ENCODE measurements at regions not wholly inside any gene's neighbourhood (a gene's known extent, or its start where the extent isn't known, plus 50 kb on each side); places are given as distances from the start of the nearest gene placed in this dataset.
"Not testable (repeated sequence)": the region's sequence is repeated elsewhere in the genome, so short reads cannot be mapped to it uniquely, and the experiment has no call there.

DNA sequence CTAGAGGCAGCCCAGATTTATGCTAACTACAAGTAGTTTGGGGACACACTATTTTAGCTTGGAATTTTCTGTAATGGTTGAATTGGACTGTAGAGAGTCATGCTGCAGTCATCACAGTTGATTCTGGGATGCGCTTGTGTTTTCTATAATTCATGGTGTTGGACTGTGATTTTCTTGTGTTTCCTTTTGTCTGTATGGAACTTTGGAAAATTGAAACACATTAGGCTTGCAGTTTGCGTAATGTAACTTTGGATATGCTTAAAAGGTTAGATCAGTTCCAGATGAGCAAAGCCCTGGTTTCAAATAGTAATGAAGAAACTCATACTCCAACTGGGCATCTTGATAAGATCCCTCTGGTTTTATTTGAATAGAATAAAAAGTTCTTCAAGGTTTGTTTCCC, 502.2 kb downstream of the ARL4A start:
- intact Hi-C loops (cut with DNase I): no loop called here
- no peak for DNase-seq (ENCODE audit: low spot score)

DNA sequence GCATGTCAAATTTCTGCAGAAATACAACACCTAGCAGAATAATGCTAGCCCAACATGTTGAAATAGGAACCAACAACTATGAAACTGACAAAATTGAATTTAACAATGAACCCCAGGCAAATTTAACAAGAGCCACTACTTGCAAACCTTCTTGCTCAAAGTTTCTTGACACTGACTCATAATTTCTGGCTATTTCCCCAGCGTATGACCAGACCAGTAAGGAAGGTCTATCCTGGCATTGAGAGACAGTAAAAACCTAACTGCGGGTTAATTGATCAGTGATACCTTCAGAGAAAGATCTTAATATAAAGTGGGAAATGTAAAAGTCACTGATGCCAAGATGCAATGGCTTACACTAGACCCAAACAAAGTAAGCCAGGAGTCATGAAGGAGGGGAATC, 510.1 kb downstream of the ARL4A start:
- intact Hi-C loops (cut with DNase I): no loop called here
- DNase-seq (ENCODE audit: low spot score): no peak

DNA sequence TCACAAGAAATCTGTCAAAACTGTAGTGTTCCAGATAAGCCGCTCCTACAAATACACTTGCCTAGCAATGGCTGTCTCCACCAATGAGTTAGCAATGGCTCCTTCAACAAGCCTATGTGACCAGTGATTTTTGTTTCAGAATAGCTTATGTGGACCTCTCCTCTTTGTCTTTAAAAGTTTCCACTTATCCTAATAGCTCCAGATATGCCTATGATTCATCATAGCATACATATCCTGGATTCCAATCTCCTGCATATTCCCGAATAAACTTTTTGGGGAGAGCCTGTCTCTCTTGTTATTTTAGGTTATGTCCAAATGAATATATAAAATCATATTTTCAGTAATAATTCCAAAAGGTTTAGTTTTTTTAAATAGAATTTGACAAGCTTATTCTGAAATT, 510.6 kb downstream of the ARL4A start:
- intact Hi-C loops (cut with DNase I): no loop called here
- DNase-seq (ENCODE audit: low spot score): no peak

DNA sequence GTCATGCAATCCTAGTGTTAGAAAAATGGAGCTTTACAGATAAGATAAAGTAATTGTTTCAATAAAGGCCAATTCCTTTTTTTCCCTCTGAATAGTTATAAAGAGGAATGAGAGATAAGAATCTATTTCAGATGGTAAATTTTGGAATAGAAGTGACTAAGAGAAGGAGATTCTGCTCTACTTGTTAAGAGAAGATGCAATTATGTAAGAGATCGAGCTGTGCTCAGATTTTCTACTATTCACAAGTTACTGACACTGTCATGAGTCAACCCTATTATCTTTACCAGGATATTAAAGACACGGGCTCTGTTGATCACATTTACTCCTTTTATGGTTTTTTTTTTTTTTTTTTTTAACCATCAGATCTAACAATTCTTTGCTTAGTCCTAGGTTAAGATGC, 511.3 kb downstream of the ARL4A start:
- no peak for DNase-seq (ENCODE audit: low spot score)
- intact Hi-C loops (cut with DNase I): no loop called here

DNA sequence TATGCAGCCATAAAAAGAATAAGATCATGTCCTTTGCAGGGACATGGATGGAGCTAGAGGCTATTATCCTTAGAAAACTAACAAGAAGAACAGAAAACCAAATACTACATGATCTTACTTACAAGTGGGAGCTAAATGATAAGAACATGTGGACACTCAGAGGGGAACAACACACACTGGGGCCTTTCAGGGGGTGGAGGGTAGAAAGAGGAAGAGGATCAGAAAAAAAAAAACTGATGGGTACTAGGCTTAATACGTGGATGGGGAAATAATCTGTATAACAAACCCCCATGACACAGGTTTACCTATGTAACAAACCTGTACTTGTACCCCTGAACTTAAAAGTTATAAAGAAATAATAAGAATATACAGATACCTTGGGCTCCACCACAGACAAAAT, 514.2 kb downstream of the ARL4A start:
- intact Hi-C loops (cut with DNase I): no loop called here
- DNase-seq (ENCODE audit: low spot score): no peak

DNA sequence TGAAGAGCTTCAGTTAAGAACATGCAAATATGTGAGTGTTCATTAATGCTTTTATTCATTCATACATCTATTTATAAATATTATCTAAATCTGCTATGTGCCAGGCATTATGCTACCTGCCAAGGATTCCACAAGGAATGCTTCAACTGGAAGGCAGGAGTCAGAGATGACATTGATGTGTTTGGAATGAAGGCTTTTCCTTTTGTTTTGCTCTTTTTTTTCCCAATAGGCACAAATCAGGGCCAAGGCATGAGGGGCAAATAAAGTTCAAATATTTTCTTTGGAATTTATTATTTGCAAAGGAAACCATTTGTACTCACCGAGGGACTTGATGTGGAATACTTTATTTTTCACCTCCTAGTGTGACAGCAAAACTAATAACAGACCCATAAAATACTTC, 530.3 kb downstream of the ARL4A start:
- no peak for DNase-seq (ENCODE audit: low spot score)
- intact Hi-C loops (cut with DNase I): no loop called here

DNA sequence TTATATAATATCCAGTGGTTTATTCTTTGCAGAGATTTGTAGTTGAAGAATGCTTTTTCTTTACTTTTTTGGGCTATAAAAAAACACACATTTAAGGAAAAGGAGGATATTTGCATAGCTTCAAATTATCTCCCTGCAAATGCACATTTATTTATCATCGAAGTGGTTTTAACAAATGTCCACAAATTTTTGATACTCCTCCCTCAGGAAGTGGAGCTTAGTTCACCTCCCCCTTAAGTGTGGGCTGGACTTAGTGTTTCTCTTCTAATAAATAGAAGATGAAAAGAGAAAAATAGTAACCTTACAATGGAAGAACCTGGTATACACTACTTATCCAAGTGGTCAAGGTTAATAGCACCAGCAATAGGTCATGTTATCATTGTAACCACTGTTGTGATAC, 537.6 kb downstream of the ARL4A start:
- intact Hi-C loops (cut with DNase I): no loop called here

DNA sequence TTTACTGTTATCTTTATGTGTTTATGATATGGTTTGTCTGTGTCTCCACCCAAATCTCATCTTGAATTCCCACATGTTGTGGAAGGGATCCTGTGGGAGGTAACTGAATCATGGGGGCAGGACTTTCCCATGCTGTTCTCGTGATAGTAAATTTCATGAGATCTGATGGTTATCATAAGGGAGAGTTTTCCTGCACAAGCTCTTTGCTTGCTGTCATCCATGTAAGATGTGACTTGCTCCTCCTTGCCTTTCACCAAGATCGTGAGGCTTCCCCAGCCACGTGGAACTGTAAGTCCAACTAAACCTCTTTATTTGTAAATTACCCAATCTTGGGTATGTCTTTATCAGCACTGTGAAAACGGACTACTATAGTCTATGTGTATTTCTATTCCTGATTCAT, 539.0 kb downstream of the ARL4A start:
- intact Hi-C loops (cut with DNase I): no loop called here
- DNase-seq (ENCODE audit: low spot score): no peak

More for the DNA sequence above, 537.6 kb downstream of the ARL4A start:
- DNase-seq (ENCODE audit: low spot score): no peak

DNA sequence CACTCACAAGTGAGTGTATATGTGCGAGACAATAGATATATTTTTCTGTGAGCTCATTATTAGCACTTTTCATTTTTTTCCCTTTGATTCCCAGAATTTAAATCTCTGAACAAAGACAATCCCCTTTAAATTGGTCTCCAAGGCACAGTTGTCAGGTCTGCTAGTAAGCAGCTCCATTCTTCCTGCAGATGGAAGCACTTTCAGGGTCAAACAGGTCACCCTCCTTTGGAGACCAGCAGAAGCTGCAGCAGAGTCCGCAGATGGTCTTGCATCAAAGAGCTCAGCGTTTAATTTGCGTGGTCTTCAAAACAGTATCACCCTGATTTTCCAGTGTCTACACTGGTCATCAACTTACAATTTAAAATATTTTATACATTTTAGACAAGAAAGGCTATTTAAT, 543.8 kb downstream of the ARL4A start:
- intact Hi-C loops (cut with DNase I): no loop called here
- no peak for DNase-seq (ENCODE audit: low spot score)

DNA sequence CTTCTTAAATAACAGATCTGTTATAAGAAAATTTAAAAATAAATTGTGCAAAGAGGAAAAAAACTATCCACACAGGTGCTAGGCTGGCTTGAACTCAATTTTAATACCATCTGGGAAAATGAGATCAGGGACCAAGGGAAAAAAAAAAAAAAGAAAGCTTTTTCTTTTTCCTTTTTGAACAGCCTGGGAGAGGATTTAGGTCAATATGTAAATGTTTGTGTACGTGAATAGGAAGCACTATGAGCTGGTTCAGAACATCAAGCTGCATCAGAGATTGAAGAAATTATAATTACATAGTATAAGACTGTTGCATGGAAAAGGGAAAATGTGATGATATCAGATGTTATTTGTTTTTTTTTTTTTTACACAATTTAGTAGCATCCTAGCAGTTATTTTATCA, 548.0 kb downstream of the ARL4A start:
- intact Hi-C loops (cut with DNase I): no loop called here
- DNase-seq (ENCODE audit: low spot score): no peak

DNA sequence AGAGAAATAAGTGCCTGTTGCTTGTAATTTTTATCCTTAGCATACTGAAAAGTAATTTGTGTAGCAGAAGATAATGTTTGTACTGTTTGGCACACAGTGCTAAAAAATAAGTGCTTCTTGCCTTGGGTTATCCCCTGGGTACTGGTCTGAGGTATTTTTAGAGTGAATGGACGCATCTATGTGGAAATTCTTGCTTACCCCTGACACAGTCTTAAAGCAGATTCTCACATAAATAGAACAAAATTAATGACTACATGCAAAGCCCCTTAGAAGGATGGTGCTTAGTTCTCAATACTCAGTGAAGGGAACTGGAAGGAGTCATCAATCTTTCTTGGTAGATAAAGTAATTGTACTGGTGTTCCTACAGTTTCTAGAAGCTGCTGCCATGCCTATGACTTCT, 548.6 kb downstream of the ARL4A start:
- DNase-seq (ENCODE audit: low spot score): no peak
- intact Hi-C loops (cut with DNase I): no loop called here

DNA sequence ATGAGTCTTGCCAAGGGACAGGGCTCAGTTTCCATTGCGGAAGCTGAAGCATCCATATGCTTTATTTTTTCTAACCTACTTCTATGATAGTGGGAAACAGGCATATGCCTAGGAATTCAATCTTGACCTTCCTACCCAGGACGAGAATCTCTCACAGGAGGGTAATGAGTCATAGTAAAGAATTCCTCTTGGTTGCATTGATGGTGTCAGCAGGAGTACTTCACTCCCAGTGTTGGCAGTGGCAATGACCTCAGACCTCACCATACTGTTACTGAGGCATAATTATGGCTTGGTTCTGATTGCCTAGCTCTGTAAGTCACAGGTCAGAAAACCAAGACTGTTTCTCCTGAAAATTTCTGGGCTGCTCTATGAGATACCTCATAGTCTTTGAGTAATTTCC, 552.9 kb downstream of the ARL4A start:
- intact Hi-C loops (cut with DNase I): no loop called here
- no peak for DNase-seq (ENCODE audit: low spot score)

DNA sequence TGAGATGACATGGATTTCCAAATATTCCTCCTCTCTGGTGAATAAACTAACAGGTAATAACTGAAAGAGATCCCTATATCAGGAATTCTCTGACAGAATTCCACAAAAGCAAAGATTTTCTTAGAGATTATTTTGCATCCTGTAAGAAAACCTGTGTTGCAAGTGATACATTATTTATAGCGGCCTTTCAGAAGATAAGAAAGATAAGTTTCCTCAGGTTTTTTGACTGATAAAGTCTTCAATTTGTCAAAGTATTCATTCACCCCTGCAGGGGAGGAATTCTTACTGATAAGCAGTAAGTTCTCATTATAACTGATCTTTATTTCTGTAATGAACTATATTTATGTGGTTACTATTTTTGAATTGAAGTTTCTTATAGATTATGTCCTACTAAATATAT, 554.0 kb downstream of the ARL4A start:
- intact Hi-C loops (cut with DNase I): no loop called here
- DNase-seq (ENCODE audit: low spot score): no peak

DNA sequence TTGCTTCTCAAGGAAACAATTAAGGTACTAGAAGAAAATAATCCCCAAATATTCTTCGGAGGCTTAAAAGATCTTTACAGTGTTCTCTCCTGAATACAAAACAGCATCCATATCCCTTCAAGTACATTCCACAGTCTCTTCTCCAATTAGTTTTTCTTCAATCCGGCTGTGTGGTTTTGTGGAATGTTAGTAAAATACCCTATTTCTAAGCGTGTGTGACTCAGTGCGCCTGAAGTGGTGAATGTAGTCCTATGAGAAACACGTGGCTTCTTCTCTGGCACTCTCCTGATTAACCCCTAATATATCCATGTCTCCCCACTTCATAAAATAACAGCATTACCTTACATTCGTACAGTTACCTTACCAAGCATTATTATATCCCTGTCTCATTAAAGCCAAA, 570.2 kb downstream of the ARL4A start:
- intact Hi-C loops (cut with DNase I): no loop called here
- no peak for DNase-seq (ENCODE audit: low spot score)

DNA sequence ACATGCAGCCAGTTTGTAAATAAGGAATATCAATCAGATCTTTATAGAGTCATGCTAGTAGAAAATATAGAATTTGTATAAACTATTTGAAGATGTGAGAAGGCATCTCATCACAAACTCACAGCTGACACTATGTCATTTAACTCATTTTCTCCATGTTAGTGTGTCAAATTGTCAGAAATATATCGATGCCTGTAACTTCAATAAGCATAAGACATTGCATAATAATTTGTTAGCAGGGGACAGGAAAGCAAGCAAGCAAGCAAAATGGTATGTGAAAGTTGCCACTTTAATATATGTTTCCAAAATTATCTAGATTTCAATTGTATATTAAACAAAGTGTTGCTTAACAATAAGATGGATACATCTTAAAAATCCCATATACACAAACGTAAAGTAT, 571.0 kb downstream of the ARL4A start:
- DNase-seq (ENCODE audit: low spot score): no peak
- intact Hi-C loops (cut with DNase I): no loop called here

DNA sequence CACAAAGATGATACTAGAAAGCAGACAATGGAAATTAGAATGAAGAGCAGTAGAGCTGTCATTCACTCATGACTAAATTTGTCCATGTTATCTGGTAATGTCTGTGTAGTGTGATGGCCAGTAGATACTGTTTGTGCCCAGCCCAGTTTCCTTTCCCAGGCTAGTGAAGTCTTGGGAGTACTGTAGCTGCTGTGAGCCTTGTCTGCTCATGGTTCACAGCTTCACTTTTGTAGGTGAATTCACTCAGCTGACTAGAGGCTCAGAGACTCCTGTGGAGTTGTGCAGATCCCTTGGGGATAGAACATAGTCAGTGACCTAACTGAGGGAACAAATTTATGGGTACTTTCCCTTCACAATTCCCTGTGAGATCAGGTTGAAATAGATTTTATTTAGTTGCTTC, 572.5 kb downstream of the ARL4A start:
- DNase-seq (ENCODE audit: low spot score): no peak
- intact Hi-C loops (cut with DNase I): loop anchor here (5.0 kb wide), 1 partner anchor 738 kb away; no protein-coding TSS in a partner anchor

DNA sequence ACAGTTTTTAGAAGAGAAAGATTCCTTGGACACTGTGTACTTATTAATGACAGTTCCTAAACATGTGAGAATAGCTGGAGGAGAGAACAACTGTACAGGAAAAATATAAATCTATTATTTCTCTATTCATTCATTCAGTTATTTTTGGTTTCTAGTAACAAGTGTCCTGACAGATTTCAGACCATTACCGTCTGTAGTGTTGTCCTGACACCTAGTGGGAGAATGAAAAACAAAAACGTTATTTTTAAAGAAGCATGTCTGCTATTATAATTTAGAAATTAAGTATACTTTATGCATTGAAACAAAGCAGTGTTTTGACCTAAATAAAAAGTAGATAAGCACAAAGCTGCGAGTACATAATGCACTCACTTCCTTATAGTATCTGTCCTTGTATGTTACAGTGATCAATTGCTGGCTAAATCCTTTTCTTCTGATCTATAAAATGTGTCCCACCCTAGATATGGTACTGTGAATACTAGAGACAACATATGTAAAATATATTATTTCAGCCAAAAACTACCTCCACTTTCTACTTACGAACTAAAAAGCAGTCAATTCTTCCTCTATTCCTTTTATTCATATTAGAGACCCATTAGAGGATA, 575.6 kb downstream of the ARL4A start:
- intact Hi-C loops (cut with DNase I): loop anchor here (2.0 to 5.0 kb wide), 3 partner anchors 578 to 741 kb away; no protein-coding TSS in a partner anchor
- DNase-seq (ENCODE audit: low spot score): no peak

DNA sequence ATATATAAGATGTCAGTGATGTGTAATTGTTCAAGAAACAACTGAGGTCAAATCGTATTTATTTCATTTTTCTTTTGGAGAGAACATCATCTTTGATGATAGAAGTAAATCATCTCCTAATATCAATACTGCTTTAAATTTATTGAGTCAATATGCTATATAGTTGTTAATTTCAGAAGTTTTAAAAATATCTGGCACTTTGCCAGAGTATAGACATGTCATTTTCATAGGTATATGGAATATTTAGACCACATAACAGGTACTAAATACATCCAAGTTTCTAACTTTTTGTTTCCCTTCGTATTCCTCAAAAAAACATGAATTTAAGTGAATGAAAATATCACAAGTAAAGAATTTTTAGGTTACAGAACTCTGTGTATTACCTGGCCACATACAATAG, 577.8 kb downstream of the ARL4A start:
- DNase-seq (ENCODE audit: low spot score): no peak
- intact Hi-C loops (cut with DNase I): no loop called here

DNA sequence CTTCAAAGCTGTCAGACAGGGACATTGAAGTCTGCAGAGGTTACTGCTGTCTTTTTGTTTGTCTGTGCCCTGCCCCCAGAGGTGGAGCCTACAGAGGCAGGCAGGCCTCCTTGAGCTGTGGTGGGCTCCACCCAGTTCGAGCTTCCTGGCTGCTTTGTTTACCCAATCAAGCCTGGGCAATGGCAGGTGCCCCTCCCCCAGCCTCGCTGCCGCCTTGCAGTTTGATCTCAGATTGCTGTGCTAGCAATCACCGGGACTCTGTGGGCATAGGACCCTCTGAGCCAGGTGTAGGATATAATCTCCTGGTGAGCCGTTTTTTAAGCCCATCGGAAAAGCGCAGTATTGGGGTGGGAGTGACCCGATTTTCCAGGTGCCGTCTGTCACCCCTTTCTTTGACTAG, 586.8 kb downstream of the ARL4A start:
- DNase-seq (ENCODE audit: low spot score); intact Hi-C loops (cut with DNase I): not testable (repeated sequence)

DNA sequence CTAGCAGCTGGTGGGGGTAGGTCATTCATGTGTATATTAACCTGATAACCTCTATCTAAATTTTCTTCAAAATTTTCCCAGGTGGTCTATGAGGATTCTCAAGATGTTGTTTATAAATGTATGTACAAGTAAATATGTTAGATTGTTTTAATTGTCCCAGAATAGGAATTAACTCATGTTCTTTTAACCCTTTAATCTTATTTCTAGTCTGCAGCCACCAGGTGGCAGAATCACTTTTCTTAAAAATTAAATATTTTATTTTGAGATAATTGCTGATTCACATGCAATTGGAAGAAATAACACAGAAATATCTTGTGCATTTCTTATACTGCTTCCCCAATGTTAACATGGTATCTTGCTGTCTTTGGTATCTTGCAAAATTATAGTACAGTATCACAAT, 589.5 kb downstream of the ARL4A start:
- intact Hi-C loops (cut with DNase I): no loop called here
- DNase-seq (ENCODE audit: low spot score): no peak

DNA sequence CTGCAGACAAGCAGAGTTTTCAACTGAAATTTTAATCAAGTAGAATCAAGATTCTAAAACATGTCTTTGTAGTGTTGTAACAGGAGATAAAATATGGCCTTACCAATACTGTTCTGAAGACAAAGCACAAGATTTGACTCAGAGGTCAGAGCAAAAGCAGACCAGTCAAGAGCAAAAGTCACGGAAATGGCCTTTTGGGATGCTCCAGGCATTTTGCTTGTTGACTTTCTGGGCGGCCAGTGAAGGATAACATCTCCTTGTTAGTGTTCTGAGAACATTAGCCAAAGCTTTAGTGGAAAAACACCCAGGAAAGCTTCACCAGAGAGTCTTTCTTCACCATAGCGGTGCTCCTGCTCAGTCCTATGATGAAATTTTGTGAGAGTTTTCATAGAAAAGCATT, 590.6 kb downstream of the ARL4A start:
- intact Hi-C loops (cut with DNase I): no loop called here

DNA sequence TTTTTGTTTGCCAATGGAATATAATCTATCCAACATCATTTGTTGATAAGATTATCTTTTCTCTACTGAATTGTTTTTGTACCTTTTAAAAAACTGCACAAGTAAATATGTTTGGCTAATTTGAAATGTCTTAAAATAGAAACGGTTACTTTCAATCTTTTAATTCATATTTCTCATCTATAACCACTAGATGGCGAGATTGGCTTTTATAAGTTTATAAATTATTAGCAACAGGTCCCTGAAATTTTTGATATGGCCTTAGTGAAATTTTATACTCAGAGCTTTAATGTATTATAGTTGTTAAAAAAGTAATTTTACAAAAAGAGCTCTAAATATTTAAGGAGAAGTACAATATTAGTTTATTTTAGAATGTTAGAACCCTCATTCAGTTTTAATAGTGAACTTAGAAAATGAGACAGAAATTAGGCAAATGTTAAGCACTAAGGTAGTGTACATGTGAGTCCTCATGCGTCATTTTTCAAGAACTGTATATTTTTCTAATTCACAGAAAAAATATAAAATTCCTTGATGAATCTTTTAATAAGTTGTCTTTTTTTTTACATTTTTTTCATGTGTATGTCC, 592.5 kb downstream of the ARL4A start:
- intact Hi-C loops (cut with DNase I): loop anchor here (2.0 kb wide), 1 partner anchor 1411 kb away; no protein-coding TSS in a partner anchor
- no peak for DNase-seq (ENCODE audit: low spot score)

More for the DNA sequence above, 590.6 kb downstream of the ARL4A start:
- DNase-seq (ENCODE audit: low spot score): no peak

All from cardiac septum (tissue), 1 donor.